Osteoblast (primary cell): ENCODE measurements at regions not wholly inside any gene's neighbourhood (a gene's known extent, or its start where the extent isn't known, plus 50 kb on each side); places are given as distances from the start of the nearest gene placed in this dataset.
"Not testable (repeated sequence)": the region's sequence is repeated elsewhere in the genome, so short reads cannot be mapped to it uniquely, and the experiment has no call there.

Experiments used
- DNase-seq: peaks from one replicate; pipeline ENCODE4 v3.0.0; 2011; ENCODE audit warnings: low spot score, mixed read lengths; ENCODE audit not compliant: insufficient read length; ENCODE audit errors: missing footprints
- H2AFZ ChIP-seq: 2 replicates; pipeline ENCODE4 v1.6.0; 2011; ENCODE audit warnings: mild to moderate bottlenecking, low read length
- H3K27ac ChIP-seq: 2 replicates; pipeline ENCODE4 v1.5.1; 2011; ENCODE audit warnings: mild to moderate bottlenecking, low read depth, low read length, moderate library complexity
- H3K27me3 ChIP-seq: 2 replicates; pipeline ENCODE4 v1.6.0; 2012; ENCODE audit warnings: mild to moderate bottlenecking, control low read depth, inconsistent platforms, low read length, moderate library complexity; ENCODE audit not compliant: insufficient read depth
- H3K36me3 ChIP-seq: 2 replicates; pipeline ENCODE4 v1.5.1; 2011; ENCODE audit warnings: mild to moderate bottlenecking, low read length, control low read depth, moderate library complexity; ENCODE audit not compliant: insufficient read depth
- H3K4me1 ChIP-seq: 2 replicates; pipeline ENCODE4 v1.5.1; 2011; ENCODE audit warnings: mild to moderate bottlenecking, low read length, control low read depth, moderate library complexity; ENCODE audit not compliant: insufficient read depth
- H3K4me2 ChIP-seq: 2 replicates; pipeline ENCODE4 v1.6.0; 2011; ENCODE audit warnings: mild to moderate bottlenecking, low read length; ENCODE audit not compliant: insufficient read depth
- H3K4me3 ChIP-seq: fragments of 200-600 bp; sonication (generic); 3 replicates; pipeline ENCODE4 v1.5.1; 2012; ENCODE audit warnings: mild to moderate bottlenecking, low read length, inconsistent platforms; ENCODE audit not compliant: insufficient read depth
- H3K79me2 ChIP-seq: 2 replicates; pipeline ENCODE4 v1.6.0; 2012; ENCODE audit warnings: mild to moderate bottlenecking, low read length, control low read depth, inconsistent platforms; ENCODE audit not compliant: insufficient read depth
- H3K9me3 ChIP-seq: 2 replicates; pipeline ENCODE4 v1.5.1; 2011; ENCODE audit warnings: low read depth, low read length, control low read depth
- H4K20me1 ChIP-seq: 2 replicates; pipeline ENCODE4 v1.6.0; 2012; ENCODE audit warnings: mild to moderate bottlenecking, low read length, control low read depth; ENCODE audit not compliant: insufficient read depth
- TF ChIP-seq, protein P1 (sequence below): IDR thresholded peaks from 2 replicates; pipeline ENCODE4 v1.5.1; 2011; ENCODE audit warnings: mild to moderate bottlenecking, low read depth, low read length, moderate library complexity; ENCODE audit errors: extremely low read depth

DNA sequence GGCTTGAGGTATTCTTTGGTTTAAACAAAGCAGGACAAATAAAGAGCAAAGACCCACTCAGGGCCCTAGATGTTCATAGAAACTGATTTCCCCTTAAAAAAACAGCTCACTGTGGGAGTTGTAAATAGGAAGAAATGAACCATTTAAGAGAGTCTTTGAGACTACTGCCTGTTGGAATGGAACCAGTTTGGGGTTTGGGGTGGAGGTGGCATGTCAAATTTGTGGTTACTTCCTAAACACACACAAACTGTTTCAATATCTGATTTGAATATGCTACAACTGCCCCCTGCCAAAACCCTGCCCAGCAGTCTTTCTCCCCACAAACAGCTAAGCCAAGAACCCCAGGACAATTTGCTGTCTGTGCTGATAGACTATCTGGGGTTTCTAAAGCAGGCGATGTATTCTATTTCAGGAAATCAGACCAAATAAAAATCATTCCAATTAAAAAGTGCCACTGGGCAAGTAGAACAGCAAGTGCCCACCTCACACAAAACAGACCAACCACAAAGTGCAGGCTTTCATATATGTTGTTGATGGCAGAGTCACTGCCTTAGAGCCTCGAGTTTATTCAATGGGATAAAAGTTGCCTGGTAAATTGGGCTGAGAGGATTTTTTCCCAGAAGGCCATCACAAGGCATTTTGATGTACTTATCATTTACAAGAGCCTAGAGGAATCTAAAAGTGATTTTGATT lies 293.9 kb upstream of the PROK2 start:
- TF ChIP-seq, protein P1, sequence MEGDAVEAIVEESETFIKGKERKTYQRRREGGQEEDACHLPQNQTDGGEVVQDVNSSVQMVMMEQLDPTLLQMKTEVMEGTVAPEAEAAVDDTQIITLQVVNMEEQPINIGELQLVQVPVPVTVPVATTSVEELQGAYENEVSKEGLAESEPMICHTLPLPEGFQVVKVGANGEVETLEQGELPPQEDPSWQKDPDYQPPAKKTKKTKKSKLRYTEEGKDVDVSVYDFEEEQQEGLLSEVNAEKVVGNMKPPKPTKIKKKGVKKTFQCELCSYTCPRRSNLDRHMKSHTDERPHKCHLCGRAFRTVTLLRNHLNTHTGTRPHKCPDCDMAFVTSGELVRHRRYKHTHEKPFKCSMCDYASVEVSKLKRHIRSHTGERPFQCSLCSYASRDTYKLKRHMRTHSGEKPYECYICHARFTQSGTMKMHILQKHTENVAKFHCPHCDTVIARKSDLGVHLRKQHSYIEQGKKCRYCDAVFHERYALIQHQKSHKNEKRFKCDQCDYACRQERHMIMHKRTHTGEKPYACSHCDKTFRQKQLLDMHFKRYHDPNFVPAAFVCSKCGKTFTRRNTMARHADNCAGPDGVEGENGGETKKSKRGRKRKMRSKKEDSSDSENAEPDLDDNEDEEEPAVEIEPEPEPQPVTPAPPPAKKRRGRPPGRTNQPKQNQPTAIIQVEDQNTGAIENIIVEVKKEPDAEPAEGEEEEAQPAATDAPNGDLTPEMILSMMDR = no peak
- no peaks in the 10 kb centered on the region for H3K79me2 ChIP-seq
- no peak overlapping the region for H3K4me3 ChIP-seq
- no peaks in the 10 kb centered on the region for H3K36me3 ChIP-seq
- H3K4me2 ChIP-seq = no peak overlapping the region
- H3K4me1 ChIP-seq = peaks cover 10% of the 10 kb centered on the region
- peaks cover 2% of the 10 kb centered on the region for H3K9me3 ChIP-seq
- DNase-seq = no peak
- H3K27me3 ChIP-seq = no peaks in the 10 kb centered on the region
- no peak overlapping the region for H3K27ac ChIP-seq
- H4K20me1 ChIP-seq = no peaks in the 10 kb centered on the region
- H2AFZ ChIP-seq = no peak overlapping the region

DNA sequence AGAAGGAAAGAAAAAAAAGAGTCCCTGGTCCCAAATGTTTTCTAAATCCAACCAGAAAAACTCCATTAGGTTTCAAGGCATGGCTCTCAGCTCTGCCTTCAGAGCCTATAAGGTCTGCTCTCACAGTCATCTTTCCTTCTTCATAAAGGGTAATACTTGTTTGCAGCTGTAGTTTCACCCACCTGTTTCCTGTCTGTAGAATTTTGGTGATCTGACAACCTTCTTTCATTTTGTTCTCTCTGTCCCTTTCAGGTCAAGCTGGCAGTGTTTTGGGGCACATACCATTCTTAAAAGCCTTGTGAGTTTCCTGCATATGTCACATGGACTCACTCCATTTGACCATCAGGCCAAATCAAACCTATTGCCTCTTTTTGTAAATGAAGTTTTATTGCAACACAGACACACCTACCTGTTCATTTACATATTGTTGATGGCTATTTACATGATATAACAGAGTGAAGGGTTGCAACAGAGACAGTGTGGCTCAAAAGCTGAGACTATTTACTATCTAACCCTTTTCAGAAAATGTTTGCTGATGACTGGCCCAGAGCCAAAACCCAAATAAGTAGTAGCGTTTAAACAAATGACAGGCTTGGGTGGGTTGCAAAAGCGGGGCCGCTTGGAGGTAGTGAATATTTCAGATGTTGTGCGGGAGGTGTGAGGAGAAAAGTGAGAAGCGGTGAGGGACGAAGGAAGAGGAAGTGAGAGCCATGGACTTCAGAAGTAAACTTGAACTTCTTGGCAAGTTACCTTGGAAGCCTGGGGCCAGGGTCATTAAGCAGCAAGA lies 292.7 kb upstream of the PROK2 start:
- Histone ChIP-seq H3K27me3 (no peaks in the 10 kb centered on the region), H2AFZ (no peak overlapping the region), H4K20me1 (no peaks in the 10 kb centered on the region), H3K9me3 (peaks cover 2% of the 10 kb centered on the region), H3K4me2 (no peak overlapping the region), H3K27ac (no peak overlapping the region), H3K4me3 (no peak overlapping the region), H3K4me1 (peaks cover 10% of the 10 kb centered on the region), H3K79me2 (no peaks in the 10 kb centered on the region), H3K36me3 (no peaks in the 10 kb centered on the region)
- TF ChIP-seq, protein P1 = no peak
- no peak for DNase-seq

DNA sequence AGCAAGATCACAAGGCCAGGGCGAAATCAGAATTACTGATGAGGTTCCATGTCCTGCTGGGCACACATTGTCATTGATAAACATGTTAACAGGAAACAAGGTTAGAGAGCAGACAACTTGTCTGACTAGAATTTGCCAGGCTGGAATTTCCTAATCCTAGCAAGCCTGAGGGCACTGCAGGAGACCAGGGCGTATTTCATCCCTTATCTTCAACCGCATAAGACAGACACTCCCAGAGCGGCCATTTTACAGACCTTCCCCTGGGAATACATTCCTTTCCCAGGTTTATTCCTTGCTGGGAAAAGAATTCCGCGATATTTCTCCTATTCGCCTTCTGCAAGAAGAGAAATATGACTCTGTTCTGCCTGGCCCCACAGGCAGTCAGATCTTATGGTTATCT lies 290.9 kb upstream of the PROK2 start:
- not testable (repeated sequence) for H3K36me3 ChIP-seq, H3K9me3 ChIP-seq, H2AFZ ChIP-seq, H3K27ac ChIP-seq, H3K4me2 ChIP-seq, H3K79me2 ChIP-seq, H3K4me1 ChIP-seq, H3K27me3 ChIP-seq, H4K20me1 ChIP-seq, DNase-seq, H3K4me3 ChIP-seq

DNA sequence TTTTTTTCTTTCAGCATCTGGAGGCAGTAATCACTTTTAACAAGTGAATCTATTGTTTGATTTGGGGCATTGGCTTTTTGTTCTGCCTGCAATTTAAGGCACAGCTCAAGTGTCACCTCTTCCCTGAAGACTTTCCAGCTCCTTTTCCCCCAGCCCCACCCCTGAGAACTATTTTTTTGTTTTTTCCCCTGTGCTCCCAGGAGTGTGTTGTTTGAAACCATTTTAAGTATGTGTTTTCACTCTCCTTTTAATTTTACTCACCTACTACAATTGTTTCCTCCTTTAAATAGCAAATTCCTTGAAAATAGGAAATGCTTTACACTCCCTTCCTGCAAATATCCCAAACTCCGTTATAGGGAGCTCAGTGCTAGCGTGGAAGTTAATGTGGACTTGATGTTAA lies 286.7 kb upstream of the PROK2 start:
- Histone ChIP-seq H3K4me2 (no peak overlapping the region), H4K20me1 (no peaks in the 10 kb centered on the region), H3K27ac (no peak overlapping the region), H3K36me3 (no peaks in the 10 kb centered on the region), H2AFZ (no peak overlapping the region), H3K79me2 (no peaks in the 10 kb centered on the region), H3K27me3 (peaks cover 4% of the 10 kb centered on the region), H3K4me3 (no peak overlapping the region), H3K9me3 (peaks cover 2% of the 10 kb centered on the region), H3K4me1 (no peaks in the 10 kb centered on the region)
- TF ChIP-seq, protein P1 = no peak
- DNase-seq = no peak
